Right lobe of liver (tissue), 6 donors: ENCODE measurements at regions not wholly inside any gene's neighbourhood (a gene's known extent, or its start where the extent isn't known, plus 50 kb on each side); places are given as distances from the start of the nearest gene placed in this dataset.
A peak's percentile ranks its signal among the peaks of the same experiment; 100 is the strongest.
"Not testable (repeated sequence)": the region's sequence is repeated elsewhere in the genome, so short reads cannot be mapped to it uniquely, and the experiment has no call there.

ENCODE experiments used
- ATAC-seq, 4 donors: fragments of 200-7000 bp; cut with Tn5 transposase; one replicate each; pipeline ENCODE4 v1.9.1; 2020; ENCODE audit warnings: mild to moderate bottlenecking in 4 of 4, moderate library complexity in 4 of 4
- DNase-seq, 3 donors: peaks; one replicate each; pipeline ENCODE4 v3.0.0-alpha.2; 2020
- H3K27ac ChIP-seq, 3 donors: fragments of 200-600 bp; one replicate each; pipeline ENCODE4 v1.8.0; 2022
- H3K27me3 ChIP-seq, 2 donors: fragments of 200-600 bp; one replicate each; pipeline ENCODE4 v1.8.0; 2022
- H3K36me3 ChIP-seq, 4 donors: fragments of 200-600 bp; sonication (generic) in 1 of 4; one replicate each; pipeline versions ENCODE4 v1.5.1 to v1.8.0; 2017 to 2022; ENCODE audit warnings: control low read depth in 1 of 4
- H3K4me1 ChIP-seq, 4 donors: fragments of 200-600 bp; sonication (generic) in 1 of 4; one replicate each; pipeline versions ENCODE4 v1.5.1 to v1.8.0; 2017 to 2022; ENCODE audit warnings: control low read depth in 1 of 4
- H3K4me3 ChIP-seq, 3 donors: fragments of 200-600 bp; one replicate each; pipeline ENCODE4 v1.8.0; 2022
- H3K9me3 ChIP-seq, 4 donors: fragments of 200-600 bp; sonication (generic) in 1 of 4; one replicate each; pipeline versions ENCODE4 v1.5.1 to v1.8.0; 2017 to 2022; ENCODE audit warnings: control low read depth in 1 of 4
- CTCF ChIP-seq, 4 donors: fragments of 200-600 bp in 3 of 4; fragments of 450-650 bp in 1 of 4; IDR thresholded peaks; one replicate each; pipeline versions ENCODE4 v1.5.1 to v1.8.0; 2016 to 2022; ENCODE audit warnings: antibody characterized with exemption in 4 of 4, mild to moderate bottlenecking in 2 of 4
- POLR2A ChIP-seq: fragments of 450-650 bp; IDR thresholded peaks from one replicate; pipeline ENCODE4 v1.6.1; 2017; ENCODE audit warnings: antibody characterized with exemption, mild to moderate bottlenecking
- WGBS: methylation state at CpG from one replicate; pipeline ENCODE4 v1.1.6; 2018; ENCODE audit warnings: low coverage, low lambda C conversion rate; ENCODE audit not compliant: insufficient coverage; ENCODE audit errors: missing lambda C conversion rate; 5-methylcytosine and 5-hydroxymethylcytosine counted together
- intact Hi-C, 2 donors: fragments of 100-400 bp; cut with DNase I; formaldehyde crosslinking; loops; one replicate each; pipeline versions ENCODE4 v1.11.2 to v1.14.1; 2022
- donor health status: DM: no; HTN: yes; CAD: no.
- donor health status: DM: no; HTN: no; CAD: no.
- donor health status: DM: no; HTN: no; CAD: no.
- donor health status: DM: no; HTN: yes; CAD: no.
- donor health status: DM: no; HTN: yes; CAD: no.

GRCh38 chrX:22855693-22856092 lies 144.1 kb upstream of the DDX53 start:
- DNase-seq (no peak), ATAC-seq (no peak)
- no peak overlapping the region for H3K4me3 ChIP-seq
- no peak overlapping the region for H3K27ac ChIP-seq
- TF ChIP-seq CTCF (IDR thresholded peaks at IDR 0.05): no peak
- no peak for TF ChIP-seq POLR2A
- no peaks in the 10 kb centered on the region for H3K9me3 ChIP-seq
- no peaks in the 10 kb centered on the region for H3K4me1 ChIP-seq
- no peaks in the 10 kb centered on the region for H3K36me3 ChIP-seq
- no peaks in the 10 kb centered on the region for H3K27me3 ChIP-seq
- intact Hi-C loops: no loop called here

- Histone ChIP-seq H3K4me3 (no peak overlapping the region), H3K27me3 (no peaks in the 10 kb centered on the region), H3K4me1 (no peaks in the 10 kb centered on the region), H3K27ac (no peak overlapping the region), H3K36me3 (no peaks in the 10 kb centered on the region), H3K9me3 (no peaks in the 10 kb centered on the region)
- no peak for ATAC-seq
- no peak for TF ChIP-seq CTCF (IDR thresholded peaks at IDR 0.05)
- TF ChIP-seq POLR2A: no peak
- no peak for DNase-seq
- intact Hi-C loops: no loop called here
Observed at GRCh38 chrX:22859642-22860041, 140.1 kb upstream of the DDX53 start.

GRCh38 chrX:22866801-22867200 lies 133.0 kb upstream of the DDX53 start:
- H3K9me3 ChIP-seq, H3K4me1 ChIP-seq, H3K27me3 ChIP-seq, H3K4me3 ChIP-seq, ATAC-seq, H3K27ac ChIP-seq, DNase-seq, H3K36me3 ChIP-seq, intact Hi-C loops: not testable (repeated sequence)
- WGBS: 33% methylated on average over 1 of the region's 5 CpGs

GRCh38 chrX:22882543-22882942 lies 117.2 kb upstream of the DDX53 start:
- H3K36me3 ChIP-seq: no peaks in the 10 kb centered on the region
- DNase-seq (no peak), ATAC-seq (no peak)
- WGBS: 20% methylated on average over 2 of the region's 2 CpGs
- no peak for TF ChIP-seq POLR2A
- no peak overlapping the region for H3K27ac ChIP-seq
- H3K4me3 ChIP-seq: no peak overlapping the region
- H3K9me3 ChIP-seq: no peaks in the 10 kb centered on the region
- H3K27me3 ChIP-seq: peaks cover 0 to 4% of the 10 kb centered on the region in 2 donors
- intact Hi-C loops: no loop called here
- no peaks in the 10 kb centered on the region for H3K4me1 ChIP-seq

- intact Hi-C loops: no loop called here
- peak in 2 of 4 donors; percentile 40 to 59 for ATAC-seq
- Histone ChIP-seq H3K4me1 (no peaks in the 10 kb centered on the region), H3K27me3 (no peaks in the 10 kb centered on the region), H3K36me3 (no peaks in the 10 kb centered on the region), H3K4me3 (no peak overlapping the region), H3K27ac (no peak overlapping the region), H3K9me3 (no peaks in the 10 kb centered on the region)
- no peak for TF ChIP-seq POLR2A
- no peak for TF ChIP-seq CTCF (IDR thresholded peaks at IDR 0.05)
- WGBS: 13% methylated on average over 3 of the region's 3 CpGs
- DNase-seq: no peak
Observed at GRCh38 chrX:22889819-22890218, 109.9 kb upstream of the DDX53 start.

- DNase-seq (no peak), ATAC-seq (no peak)
- intact Hi-C loops: no loop called here
- no peaks in the 10 kb centered on the region for H3K4me1 ChIP-seq
- H3K27me3 ChIP-seq: no peaks in the 10 kb centered on the region
- H3K36me3 ChIP-seq: no peaks in the 10 kb centered on the region
- TF ChIP-seq CTCF (IDR thresholded peaks at IDR 0.05): no peak
- no peak for TF ChIP-seq POLR2A
- no peaks in the 10 kb centered on the region for H3K9me3 ChIP-seq
- H3K27ac ChIP-seq: no peak overlapping the region
- no peak overlapping the region for H3K4me3 ChIP-seq
- WGBS: 24% methylated on average over 3 of the region's 3 CpGs
Observed at GRCh38 chrX:22912616-22913015, 87.1 kb upstream of the DDX53 start.
